HG03103 (cell line): ENCODE measurements at regions not wholly inside any gene's neighbourhood (a gene's known extent, or its start where the extent isn't known, plus 50 kb on each side); places are given as distances from the start of the nearest gene placed in this dataset.

ENCODE experiments used
- ATAC-seq: cut with Tn5 transposase; IDR thresholded peaks from one replicate; pipeline ENCODE4 v1.9.1; 2021; ENCODE audit warnings: low read depth; ENCODE audit not compliant: unreplicated experiment

DNA sequence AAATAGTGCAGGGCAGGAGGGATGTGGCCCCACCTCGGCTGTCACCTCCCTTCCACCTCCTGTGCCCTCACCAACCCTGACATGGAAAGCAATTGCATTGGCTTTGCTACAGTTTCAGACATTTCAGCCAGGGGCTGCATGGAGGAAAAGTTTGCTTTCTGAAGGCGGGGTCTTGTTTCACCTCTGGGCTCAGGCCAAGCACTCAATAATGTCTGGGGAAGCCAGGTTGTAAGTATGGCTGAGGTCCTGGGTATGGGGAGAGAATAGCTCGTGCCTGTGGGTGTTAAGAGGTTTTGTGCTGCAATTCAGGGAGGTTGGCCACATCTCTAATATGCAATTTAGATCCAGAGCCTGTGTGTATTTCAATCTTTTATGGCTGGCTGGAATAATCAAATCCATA is 238.4 kb upstream of the MKI67 start:
- no peak for ATAC-seq

DNA sequence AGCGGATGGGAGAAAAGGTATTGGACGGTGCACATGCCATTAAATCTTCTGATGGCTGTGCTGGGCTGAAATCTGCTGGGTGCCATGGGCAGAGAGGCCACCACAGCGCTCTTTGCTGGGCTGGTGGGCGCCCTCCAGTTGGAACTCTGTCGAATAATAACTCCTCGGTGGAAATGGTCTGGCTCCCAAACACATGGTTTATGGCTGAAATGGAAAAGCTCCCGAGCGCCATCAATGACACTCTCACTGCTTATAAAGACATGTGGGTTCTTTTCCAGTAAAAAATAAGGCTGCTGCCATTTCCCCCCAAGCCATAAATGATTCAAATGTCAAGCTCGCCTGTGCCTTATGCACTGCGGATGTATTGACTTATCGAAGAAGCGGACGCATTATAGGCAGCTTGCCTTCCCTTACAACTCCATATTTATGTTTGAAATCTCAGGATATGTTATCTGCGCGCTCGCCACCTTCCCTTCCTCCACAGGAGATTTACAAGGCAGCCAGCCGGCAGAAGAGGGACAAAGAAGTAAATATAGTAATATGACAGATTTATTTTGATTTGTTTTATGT is 239.0 kb upstream of the MKI67 start:
- no peak for ATAC-seq

DNA sequence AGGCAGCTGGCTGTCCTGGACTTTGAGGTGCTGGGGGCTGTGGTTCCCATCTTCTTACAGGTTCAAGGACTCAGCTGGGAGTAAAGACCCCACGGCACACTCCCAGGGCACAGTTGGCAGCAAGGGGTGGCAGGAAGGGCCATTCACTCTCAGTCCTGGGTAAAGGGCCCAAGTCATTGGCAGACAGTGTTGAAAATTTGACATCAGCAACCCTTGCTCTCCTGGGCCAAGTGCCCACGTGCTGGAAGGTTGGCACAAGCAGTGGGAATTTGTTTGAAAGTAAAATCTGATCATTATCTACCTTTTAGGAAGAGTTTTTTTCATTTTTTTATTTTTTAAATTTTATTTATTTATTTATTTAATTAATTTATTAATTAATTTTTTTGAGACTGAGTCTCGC is 241.6 kb upstream of the MKI67 start:
- no peak for ATAC-seq

DNA sequence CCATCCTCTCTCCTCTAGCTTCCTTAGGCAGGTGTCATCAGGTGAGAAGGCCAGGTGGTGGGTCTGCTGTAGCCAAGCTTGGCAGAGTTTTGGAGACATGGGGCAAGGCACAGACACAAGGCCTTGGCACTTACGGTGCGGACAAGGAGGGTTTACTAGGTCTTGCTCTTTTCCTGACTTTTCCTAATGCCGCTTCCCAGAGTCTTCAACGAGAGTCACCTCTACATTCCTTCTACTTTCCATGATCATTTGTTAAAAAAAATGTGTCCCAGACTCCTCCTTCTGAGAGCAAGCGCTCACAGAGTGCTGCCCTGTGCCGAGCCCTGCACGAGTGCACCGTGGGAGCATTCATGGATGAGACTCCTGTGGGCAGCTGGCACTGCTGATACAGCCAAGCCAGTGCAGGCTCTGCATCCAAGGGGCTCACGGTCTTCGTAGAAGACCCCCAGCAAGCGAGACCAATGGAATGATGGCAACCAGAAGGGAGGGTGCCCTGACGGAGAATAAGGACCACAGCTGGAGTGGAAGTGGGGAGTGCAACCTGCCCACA is 243.0 kb upstream of the MKI67 start:
- ATAC-seq, result no peak

DNA sequence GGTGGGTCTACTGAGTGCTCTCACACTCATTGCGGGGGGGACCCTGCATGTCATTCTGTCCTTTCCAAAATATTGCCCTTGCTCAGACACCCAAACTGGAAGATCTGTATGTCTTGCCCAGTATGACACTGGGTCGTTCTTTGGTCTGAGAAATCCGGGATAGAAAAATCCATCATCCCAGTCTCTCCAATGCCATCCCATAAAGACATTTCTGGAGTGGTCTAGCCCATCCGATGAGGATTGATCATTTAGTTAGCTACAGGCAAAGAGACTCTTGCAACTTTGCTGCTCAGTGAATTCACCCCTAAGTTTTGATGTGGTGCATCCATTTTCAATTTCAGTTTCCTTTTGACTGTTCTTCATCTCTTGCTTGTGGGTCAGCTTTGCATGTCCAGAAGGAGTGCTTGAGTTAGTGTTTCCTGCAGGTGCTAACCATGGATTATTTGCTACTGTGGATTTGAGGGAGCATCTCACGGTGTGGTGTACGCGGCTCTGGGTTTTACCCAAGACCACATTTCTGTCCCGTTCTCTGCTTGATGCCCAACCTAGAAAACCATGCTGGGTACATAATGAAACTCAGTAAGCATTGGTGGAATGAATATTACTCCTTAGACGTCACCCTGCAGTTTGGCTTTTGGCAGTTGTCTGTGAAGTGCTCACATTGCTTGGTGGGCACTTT is 247.0 kb upstream of the MKI67 start:
- ATAC-seq, result peak; percentile 89

DNA sequence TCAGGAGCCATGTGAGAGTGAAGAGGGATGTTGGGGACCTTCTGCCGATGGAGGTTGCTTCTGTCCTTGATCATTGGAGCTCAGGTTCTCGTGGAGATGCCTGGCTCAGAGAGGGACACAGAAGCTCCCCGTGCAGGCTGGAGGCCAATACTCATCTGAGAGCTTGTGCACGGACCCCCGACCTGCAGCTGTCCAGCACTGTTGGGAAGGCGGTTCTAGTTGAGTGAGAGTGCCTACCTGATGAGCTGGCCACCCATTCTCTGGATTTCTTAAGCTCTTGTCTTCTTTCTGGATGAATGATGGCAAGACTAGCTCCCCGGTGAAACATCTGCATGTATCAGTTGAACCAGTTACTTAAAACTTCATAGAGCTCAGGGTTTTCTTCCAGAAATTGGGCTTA is 247.6 kb upstream of the MKI67 start:
- ATAC-seq, result no peak

DNA sequence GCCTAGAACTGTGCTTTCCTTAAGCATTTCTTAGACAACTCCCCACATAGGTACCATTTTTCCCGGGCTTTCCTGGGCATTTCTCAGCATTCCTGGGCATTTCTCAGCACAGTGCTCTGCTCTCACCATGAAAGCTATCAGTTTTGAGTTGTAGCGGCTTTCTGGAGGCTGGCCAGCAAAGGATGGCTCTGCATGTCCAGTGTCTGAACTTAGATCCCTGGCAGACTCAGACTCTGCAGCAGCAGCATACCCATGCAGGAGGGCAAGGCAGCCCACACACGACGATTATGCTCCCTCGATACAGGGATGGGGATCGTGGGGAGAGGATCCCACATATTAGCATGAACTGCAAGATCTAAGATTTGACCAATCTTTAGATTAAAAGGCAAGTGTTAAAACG is 248.9 kb upstream of the MKI67 start:
- no peak for ATAC-seq

DNA sequence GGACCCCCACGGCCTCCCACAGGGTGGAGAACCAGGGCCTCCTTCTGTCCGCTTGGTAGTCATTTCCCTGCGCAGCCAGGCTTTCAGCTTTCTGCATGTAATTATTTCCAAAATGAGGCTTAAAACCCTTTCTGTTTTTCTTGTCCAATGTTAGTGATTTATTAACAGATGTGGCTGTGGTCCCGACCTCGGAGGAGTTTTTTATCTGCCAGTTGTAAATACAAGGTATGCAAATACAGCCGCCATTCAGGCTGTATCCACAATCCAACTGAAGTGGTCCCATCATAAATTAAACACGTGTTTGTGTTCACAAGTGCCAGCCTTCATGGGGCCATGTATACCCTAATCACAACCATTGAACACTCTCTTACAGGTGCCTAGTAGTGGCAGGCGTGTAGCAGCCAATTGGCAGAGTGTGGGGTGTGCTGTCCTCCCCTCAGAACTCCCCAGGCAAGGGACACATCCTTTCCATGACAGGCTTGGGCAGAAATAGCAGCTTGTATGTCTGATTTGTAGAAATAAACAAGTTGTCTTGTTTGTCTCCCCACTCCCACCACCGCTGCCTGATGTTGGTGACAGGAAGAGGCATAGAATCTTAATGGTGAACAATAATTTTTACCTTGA is 251.3 kb upstream of the MKI67 start:
- no peak for ATAC-seq

DNA sequence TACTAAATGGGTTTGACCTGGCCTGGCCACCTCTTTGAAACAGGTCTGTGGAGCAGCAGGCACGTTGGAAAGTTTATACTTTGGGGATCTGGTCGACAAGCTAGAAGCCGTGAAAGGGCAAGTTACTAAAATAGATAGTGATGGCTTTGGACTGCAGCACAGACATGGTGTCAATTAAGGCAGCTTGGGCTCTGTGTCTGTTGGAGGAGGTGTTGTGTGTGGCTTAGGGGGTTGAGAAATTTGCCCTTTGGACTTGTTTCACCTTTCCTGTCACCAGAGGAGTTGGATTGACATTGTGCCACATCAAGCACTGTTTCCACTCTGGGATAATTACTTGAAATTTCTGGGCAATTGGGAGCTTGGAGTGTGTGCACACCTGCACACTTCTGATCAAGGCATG is 251.8 kb upstream of the MKI67 start:
- ATAC-seq, result no peak

DNA sequence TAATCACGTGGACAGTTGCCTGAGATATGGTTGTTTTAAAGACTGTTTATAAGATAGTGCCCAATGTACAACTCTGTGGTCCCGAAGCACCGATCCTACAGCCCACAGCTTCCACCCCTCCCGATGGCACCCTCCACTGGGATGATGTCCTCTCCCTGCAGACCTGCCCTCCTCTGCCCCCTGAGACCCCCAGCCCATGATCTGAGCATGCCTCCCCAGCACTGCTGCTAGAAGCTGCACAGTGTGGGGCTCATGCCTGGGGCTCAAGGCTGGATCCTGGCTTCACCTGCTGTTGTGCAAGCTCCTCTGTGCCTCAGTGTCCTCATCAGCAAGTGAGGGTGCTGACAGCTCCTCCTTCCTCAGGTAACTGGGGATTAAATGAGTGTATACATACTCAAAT is 254.7 kb upstream of the MKI67 start:
- no peak for ATAC-seq

DNA sequence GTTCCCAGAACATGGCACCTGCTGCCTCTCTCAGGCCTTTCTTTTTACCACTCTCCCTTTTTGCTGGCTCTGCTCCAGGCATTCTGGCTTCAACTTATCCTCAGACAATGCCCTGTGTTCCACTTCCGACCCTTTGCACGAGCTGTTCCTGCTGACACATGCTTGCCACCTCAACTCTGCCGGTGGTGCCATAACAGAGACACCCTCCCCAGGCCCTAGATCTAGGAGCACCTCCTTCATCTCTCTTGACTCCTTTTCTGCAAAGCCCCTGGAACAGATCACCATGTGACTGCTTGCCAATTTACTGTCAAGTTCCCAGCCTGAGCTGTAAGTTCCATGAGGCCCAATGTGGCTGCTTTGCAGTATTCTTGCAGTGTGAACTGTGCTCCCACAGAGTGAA is 256.0 kb upstream of the MKI67 start:
- no peak for ATAC-seq

DNA sequence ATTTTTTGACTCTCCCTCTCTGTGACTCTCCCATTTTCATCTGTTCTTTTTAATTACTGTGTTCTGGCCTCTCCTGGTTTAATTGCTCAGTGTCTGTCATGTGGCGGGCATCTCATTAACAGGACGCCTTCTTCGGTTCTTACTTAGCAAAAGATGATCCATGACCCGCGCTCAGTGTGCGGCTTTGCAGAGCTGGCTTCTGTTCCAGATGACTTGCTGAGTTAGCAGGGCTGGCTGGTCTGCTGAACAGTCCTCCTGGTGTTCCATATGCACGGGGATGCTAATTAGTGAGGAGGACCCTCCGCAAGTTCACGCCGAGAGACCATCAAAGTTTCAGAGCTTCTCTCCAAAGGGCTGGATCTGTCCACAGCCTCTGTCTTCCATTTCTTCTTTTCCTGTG is 258.6 kb upstream of the MKI67 start:
- ATAC-seq, result no peak

DNA sequence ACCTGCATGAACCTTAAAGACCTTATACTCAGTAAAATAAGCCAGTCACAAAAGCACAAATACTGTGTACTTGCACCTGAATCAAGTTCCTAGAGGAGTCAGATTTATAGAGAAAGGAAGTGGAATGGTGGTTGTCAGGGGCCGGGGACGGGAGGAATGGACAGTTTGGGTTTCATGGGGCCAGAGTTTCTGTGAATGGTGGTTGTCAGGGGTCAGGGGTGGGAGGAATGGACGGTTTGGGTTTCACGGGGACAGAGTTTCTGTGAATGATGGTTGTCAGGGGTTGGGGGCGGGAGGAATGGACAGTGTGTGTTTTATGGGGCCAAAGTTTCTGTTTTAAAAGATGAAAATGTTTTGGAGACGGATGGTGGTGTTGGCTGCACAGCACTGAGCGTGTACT is 260.0 kb upstream of the MKI67 start:
- no peak for ATAC-seq

DNA sequence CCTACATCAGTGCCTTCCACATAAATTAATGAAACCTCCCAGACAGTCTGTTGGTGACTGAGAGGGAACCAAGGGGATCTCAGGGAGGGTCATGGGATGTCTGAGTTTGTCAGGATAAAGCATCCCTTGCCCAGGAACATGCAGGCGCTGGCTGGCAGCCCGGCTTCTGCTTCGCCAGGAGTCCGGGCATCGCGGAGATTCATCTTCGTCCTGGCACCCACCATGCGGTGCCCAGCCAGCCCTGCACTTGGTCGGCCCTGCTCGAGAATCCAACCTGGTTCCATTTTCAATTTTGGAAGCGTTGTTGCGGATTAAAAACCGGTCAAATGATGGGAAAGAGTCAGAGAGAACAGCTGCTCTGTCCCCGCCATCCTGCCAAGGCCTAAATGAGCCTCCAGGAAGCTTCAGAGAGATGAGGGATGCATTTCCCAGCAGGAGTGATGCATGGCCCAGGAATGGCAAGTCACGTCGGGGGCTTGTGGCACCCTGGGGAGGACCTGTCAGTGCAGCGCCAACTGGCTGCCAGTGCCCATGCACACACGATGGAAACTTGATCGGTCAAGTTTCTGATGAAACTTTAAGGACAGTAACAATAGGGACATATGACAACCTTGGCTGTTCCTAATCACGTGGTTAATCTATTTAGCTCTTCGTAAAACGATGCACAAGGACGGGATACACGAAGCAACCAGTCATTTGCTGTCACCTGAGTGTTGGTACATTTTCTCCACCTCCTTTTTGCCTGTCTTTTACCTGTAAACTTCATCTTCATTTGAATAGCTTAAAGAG is 260.8 kb upstream of the MKI67 start:
- ATAC-seq, result no peak

DNA sequence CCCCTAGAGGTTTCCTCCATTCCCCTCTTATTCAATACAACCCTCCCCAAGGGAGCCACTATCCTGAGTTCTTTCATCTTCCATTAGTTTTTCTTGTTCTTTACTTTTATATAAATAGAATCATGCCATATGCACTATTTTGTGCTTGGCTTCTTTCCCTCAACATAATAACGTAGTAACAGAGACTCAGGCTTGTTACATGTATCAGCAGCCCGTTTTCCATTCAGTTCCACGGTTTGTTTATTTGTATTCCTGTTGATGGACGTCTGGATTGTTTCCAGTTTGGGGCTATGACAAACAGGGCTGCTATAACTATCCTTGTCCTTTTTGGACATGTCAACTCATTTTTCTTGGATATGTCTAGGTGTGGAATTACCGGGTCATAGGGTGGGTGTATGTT is 264.4 kb upstream of the MKI67 start:
- ATAC-seq, result no peak

DNA sequence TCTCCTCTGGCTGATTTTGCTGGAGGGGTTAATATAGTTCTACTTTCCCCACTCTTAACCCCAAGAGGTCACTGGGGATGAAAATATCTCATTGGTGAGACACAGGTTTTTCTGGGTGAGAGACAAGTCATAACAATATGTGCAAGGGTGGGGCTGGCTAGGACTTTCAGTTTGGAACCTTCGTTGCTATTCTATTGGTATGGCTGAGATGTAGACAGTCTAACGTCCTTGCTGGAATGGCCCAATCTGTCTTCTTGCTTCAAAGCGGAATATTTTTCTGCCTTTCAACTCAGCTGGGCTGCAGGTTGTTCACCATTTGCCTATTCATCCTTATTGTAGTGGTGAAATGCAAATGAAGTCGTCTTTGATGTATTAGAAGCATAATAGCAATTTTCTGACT is 267.3 kb upstream of the MKI67 start:
- ATAC-seq, result no peak

DNA sequence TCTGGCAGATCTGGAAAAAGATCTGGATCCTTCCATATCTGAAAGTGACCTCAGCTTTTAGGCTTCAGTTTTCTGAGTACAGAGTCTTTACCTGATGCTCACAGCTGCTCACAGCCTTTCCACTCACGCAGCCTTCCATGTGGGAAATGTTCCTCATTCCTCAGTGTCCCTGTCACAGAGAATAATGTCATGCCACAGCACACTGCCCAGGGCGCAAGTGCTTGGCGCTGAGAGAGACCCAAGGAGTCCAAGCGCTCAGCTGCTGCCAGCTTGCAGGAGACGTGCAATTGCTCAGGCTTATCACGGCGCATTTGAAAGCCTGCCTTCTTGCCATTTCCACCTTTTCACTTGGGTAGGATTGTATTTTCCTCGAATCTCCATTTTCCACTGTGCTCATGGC is 271.9 kb upstream of the MKI67 start:
- no peak for ATAC-seq

DNA sequence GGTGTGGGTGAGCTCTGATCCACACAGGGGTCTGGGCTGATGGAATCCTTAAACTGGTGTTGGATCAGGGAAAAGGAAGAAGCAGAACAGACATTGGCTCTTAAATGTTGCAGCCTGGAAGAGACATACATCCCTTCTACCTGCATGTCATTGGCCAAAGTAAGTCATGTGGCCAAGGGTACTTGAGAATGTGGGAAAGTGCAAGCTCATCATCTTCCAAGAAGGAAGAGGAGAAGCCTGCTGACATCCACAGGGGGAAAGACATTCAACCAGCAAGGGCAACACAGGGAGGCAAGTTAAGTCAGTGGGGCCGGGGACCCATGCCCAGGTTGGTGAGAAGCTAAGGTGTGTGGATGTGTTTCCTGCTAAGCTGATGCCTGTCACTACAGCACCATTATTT is 272.8 kb upstream of the MKI67 start:
- no peak for ATAC-seq

DNA sequence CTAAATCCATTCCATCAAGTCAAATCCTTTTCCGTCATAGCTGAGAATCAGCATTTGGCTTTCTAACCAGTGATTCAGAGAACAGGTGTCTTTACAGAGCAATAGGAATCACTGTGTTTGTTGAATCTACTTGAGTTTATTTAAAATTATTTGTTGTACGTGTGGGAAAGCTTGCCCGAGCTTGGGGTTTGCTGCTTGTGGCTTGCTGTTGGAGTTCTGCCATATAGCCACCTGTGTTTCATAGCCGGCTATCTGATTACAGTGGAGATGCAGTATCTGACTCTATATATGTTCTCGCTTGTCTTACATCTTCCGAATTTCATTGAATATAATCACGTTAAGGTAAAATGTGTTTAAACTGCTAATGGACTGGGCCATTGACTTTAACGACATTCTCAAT is 274.3 kb upstream of the MKI67 start:
- ATAC-seq, result no peak

DNA sequence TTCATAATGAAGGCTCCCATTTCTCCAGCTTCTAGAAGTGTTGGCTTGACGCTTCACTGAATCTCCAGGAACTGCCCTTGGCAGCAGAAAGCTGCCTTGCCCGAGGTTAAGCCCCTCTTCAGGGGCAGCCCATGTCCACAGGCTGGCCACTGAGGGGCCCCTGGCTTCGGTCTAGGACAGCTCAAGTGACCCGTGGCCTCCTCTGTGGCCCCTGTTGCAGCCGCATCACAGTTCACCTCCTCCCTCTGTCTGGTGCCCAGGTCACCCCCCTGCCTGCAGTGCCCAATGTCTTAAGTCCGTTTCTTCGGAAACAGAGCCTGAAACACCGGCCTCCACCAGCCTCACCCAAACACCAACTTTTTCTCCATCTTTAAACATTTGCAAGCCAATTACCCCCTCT is 279.2 kb upstream of the MKI67 start:
- ATAC-seq, result no peak

DNA sequence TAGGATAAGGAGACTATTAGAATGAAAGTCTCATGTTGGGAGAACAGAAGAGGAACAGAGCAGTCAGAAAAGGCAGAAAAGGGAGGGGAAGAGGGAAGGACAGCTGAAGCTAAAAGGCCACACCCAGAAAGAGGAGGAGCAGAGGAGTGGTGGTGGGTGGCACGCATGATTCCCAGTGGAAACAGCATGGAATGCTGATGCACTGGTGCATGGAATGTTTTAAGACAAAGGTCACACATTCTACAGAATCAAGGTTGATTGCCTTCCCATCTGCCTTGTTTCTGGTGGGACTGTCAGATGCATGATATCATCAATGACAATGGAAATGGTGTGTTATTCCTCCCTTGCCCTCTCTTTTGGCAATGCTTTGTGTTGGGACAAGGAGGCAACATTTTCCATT is 285.4 kb upstream of the MKI67 start:
- no peak for ATAC-seq
